AG04450 (cell line): ENCODE measurements at regions not wholly inside any gene's neighbourhood (a gene's known extent, or its start where the extent isn't known, plus 50 kb on each side); places are given as distances from the start of the nearest gene placed in this dataset.

Experiments used
- CTCF ChIA-PET: fragments of 300-600, 350-600 bp; formaldehyde crosslinking; extraction: SDS; loops from one replicate; lab custom pipeline; 2022; ENCODE audit warnings: antibody characterized with exemption, inconsistent platforms; lab: Charles Lee
- POLR2A ChIA-PET: fragments of 350-600 bp; formaldehyde crosslinking; extraction: SDS; loops from one replicate; lab custom pipeline; 2021; ENCODE audit warnings: antibody characterized with exemption, inconsistent platforms; lab: Yijun Ruan, JAX
- DNase-seq: peaks from one replicate; pipeline ENCODE4 v3.0.0-alpha.2; 2011; ENCODE audit warnings: low read depth, low spot score
- H3K27ac ChIP-seq: one replicate; pipeline ENCODE4 v1.5.1; 2012; ENCODE audit warnings: low read depth, low read length, control low read depth
- H3K27me3 ChIP-seq: one replicate; pipeline ENCODE4 v1.6.0; 2012; ENCODE audit warnings: low read length; ENCODE audit not compliant: control insufficient read depth, insufficient read depth
- H3K4me3 ChIP-seq: 2 replicates; pipeline ENCODE4 v1.5.1; 2011; ENCODE audit warnings: mild to moderate bottlenecking, low read depth, low read length, control low read depth
- H3K9me3 ChIP-seq: 2 replicates; pipeline ENCODE4 v1.5.1; 2012; ENCODE audit warnings: low read length; ENCODE audit not compliant: control insufficient read depth, insufficient read depth
- TF ChIP-seq, protein P1 (sequence below): IDR thresholded peaks from 2 replicates; pipeline ENCODE4 v1.5.1; 2011; ENCODE audit warnings: low read depth, low read length, control low read depth, inconsistent platforms

DNA sequence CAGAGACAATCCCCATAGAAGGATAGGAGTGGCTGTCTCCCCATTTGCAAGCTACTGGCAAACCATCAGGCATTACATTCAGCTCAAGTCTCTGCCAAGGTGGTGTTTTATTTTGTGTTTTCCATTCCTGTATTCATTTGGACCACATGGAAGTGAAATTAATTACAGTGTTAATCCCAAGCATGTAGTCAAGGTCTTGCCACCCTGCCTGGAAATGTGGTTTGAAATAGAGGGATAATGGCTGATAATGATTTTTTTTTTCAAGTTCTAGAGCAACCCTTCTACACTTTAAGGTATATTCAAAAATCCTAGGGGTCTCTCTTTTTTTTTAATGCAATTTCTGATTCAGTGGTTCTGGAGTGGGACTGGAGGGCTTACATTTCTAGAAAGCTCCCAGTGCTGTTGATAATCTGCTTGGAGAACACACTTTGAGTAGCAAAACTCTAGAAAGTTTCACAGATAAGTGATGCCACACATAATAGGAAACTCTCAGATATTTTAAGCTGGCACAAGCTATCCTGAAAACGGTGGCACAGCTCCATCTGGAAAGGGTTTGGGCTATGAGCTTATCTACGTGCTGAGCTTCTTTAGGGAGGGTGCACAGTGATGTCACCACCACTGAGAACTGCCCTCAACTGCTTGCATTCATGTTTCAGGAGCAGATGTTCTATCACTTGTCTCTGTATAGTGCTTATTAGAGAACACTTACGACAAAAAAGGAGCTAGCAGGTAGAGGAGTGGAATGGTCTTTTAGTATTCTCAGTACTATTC lies 140.1 kb upstream of the IL12A start:
- H3K27ac ChIP-seq = no peak overlapping the region
- ChIA-PET POLR2A (interaction anchor here (0.5 kb wide), 1 partner anchor 83 kb away, joined by 5 read pairs; no protein-coding TSS in a partner anchor), CTCF (interaction anchor here (1.8 to 4.4 kb wide), 3 partner anchors 20 to 158 kb away, joined by 13 to 31 read pairs (median 14); no protein-coding TSS in a partner anchor)
- H3K9me3 ChIP-seq = no peaks in the 10 kb centered on the region
- TF ChIP-seq, protein P1, sequence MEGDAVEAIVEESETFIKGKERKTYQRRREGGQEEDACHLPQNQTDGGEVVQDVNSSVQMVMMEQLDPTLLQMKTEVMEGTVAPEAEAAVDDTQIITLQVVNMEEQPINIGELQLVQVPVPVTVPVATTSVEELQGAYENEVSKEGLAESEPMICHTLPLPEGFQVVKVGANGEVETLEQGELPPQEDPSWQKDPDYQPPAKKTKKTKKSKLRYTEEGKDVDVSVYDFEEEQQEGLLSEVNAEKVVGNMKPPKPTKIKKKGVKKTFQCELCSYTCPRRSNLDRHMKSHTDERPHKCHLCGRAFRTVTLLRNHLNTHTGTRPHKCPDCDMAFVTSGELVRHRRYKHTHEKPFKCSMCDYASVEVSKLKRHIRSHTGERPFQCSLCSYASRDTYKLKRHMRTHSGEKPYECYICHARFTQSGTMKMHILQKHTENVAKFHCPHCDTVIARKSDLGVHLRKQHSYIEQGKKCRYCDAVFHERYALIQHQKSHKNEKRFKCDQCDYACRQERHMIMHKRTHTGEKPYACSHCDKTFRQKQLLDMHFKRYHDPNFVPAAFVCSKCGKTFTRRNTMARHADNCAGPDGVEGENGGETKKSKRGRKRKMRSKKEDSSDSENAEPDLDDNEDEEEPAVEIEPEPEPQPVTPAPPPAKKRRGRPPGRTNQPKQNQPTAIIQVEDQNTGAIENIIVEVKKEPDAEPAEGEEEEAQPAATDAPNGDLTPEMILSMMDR = no peak
- H3K4me3 ChIP-seq = no peak overlapping the region
- H3K27me3 ChIP-seq = no peaks in the 10 kb centered on the region
- no peak for DNase-seq

- Histone ChIP-seq H3K27ac (no peak overlapping the region), H3K9me3 (no peaks in the 10 kb centered on the region), H3K27me3 (no peaks in the 10 kb centered on the region), H3K4me3 (no peak overlapping the region)
- ChIA-PET CTCF (interaction anchor here (1.4 to 4.4 kb wide), 6 partner anchors 9 to 313 kb away, joined by 3 to 31 read pairs (median 5); no protein-coding TSS in a partner anchor), POLR2A (no interaction called here)
- TF ChIP-seq, protein P1 = no peak
- no peak for DNase-seq
These were observed 138.2 kb upstream of the IL12A start for GRCh38 chr3:159850481-159850880.

GRCh38 chr3:159852266-159852665 lies 136.4 kb upstream of the IL12A start:
- TF ChIP-seq, protein P1 = no peak
- peak overlapping the region; percentile 94 for H3K27ac ChIP-seq
- ChIA-PET POLR2A (interaction anchor here (0.6 to 1.9 kb wide), 5 partner anchors 15 to 555 kb away, joined by 3 to 9 read pairs (median 5); no protein-coding TSS in a partner anchor), CTCF (interaction anchor here (0.6 to 2.9 kb wide), 7 partner anchors 7 to 154 kb away, joined by 3 to 32 read pairs (median 5); partner anchors contain the start of gene IL12A)
- no peaks in the 10 kb centered on the region; the same call in 1 of the 2 replicates for H3K9me3 ChIP-seq
- H3K4me3 ChIP-seq = no peak overlapping the region
- no peak for DNase-seq
- no peaks in the 10 kb centered on the region for H3K27me3 ChIP-seq

GRCh38 chr3:159852821-159853505 lies 135.7 kb upstream of the IL12A start:
- H3K9me3 ChIP-seq = no peaks in the 10 kb centered on the region; the same call in 1 of the 2 replicates
- peak overlapping the region; percentile 94 for H3K27ac ChIP-seq
- DNase-seq = no peak
- TF ChIP-seq, protein P1 = no peak
- POLR2A ChIA-PET = interaction anchor here (0.6 to 1.9 kb wide), 8 partner anchors 9 to 555 kb away, joined by 3 to 12 read pairs (median 5); no protein-coding TSS in a partner anchor
- CTCF ChIA-PET = interaction anchor here (0.6 to 2.9 kb wide), 15 partner anchors 8 to 560 kb away, joined by 3 to 32 read pairs (median 4); partner anchors contain the start of gene IL12A
- no peaks in the 10 kb centered on the region for H3K27me3 ChIP-seq
- H3K4me3 ChIP-seq = peak overlapping the region; percentile 44
